ENCODE measurements at regions not wholly inside any gene's neighbourhood (a gene's known extent, or its start where the extent isn't known, plus 50 kb on each side); places are given as distances from the start of the nearest gene placed in this dataset.

- no peaks in the 10 kb centered on the region for H3K36me3 ChIP-seq
- no peaks in the 10 kb centered on the region for H3K4me1 ChIP-seq
- H3K27me3 ChIP-seq: no peaks in the 10 kb centered on the region
- TF ChIP-seq, protein P1, sequence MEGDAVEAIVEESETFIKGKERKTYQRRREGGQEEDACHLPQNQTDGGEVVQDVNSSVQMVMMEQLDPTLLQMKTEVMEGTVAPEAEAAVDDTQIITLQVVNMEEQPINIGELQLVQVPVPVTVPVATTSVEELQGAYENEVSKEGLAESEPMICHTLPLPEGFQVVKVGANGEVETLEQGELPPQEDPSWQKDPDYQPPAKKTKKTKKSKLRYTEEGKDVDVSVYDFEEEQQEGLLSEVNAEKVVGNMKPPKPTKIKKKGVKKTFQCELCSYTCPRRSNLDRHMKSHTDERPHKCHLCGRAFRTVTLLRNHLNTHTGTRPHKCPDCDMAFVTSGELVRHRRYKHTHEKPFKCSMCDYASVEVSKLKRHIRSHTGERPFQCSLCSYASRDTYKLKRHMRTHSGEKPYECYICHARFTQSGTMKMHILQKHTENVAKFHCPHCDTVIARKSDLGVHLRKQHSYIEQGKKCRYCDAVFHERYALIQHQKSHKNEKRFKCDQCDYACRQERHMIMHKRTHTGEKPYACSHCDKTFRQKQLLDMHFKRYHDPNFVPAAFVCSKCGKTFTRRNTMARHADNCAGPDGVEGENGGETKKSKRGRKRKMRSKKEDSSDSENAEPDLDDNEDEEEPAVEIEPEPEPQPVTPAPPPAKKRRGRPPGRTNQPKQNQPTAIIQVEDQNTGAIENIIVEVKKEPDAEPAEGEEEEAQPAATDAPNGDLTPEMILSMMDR (IDR thresholded peaks at IDR 0.05): no peak
- intact Hi-C loops (cut with DNase I): no loop called here
- no peak overlapping the region for H3K27ac ChIP-seq
- DNase-seq: no peak
- H3K4me3 ChIP-seq: no peak overlapping the region
- FAIRE-seq: no peak
- no peak for ATAC-seq
- no peaks in the 10 kb centered on the region for H3K9me3 ChIP-seq
- 87 to 94% methylated on average over 4 of the region's 4 CpGs for WGBS, 2 donors
Observed at GRCh38 chr7:12855036-12855435, 167.6 kb downstream of the ARL4A start.

DNA sequence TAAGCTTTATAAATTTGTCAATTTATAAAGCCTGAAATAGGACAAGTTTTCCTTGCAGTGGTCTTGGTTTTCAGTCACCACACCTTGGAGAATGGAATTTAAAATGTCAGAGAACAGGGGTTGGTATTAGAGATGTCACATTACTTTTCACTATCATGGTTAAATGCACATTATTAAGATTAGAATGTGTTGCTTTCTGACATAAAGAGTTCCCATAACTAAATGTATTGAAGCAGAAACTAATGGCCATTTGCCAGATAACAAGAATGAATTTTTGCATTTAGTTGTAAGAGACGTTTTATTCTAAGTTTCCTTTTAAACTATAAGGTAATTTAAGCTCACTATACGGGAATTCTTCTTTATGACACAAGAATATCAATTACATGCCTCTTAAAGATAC is 172.3 kb downstream of the ARL4A start:
- intact Hi-C loops (cut with DNase I): no loop called here
- peaks cover 0 to 7% (median 0%) of the 10 kb centered on the region in 3 donors for H3K4me1 ChIP-seq
- no peak for DNase-seq
- FAIRE-seq: no peak
- H3K9me3 ChIP-seq: no peaks in the 10 kb centered on the region
- TF ChIP-seq, protein P1 (IDR thresholded peaks at IDR 0.05): no peak
- H3K36me3 ChIP-seq: no peaks in the 10 kb centered on the region
- H3K27ac ChIP-seq: no peak overlapping the region
- no peak for ATAC-seq
- WGBS, 2 donors: 84 to 91% methylated on average over 2 of the region's 2 CpGs
- H3K27me3 ChIP-seq: no peaks in the 10 kb centered on the region
- H3K4me3 ChIP-seq: no peak overlapping the region

DNA sequence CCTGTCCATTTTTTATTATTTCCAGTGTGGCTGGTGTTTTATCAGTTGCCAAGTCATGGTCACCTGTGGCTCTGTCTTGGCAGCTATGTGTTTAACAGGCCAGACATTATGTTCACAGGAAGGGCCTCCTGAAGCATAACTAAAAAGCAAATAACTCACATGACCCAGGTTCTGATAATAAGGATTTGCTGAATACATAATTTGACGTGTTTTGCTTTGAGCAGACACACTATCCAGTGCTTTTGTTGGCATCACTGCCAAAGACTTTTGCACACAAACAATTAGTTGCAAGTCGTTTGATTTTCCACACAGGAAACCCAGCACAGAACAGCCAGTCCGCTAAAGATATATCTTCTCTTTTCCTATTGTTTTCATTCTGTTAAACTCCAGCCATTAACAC is 173.6 kb downstream of the ARL4A start:
- H3K9me3 ChIP-seq: no peaks in the 10 kb centered on the region
- ATAC-seq: peak; percentile 88 to 98 (median 95)
- no peaks in the 10 kb centered on the region for H3K36me3 ChIP-seq
- DNase-seq: peak in 3 of 6 donors; percentile 20 to 51 (median 42)
- TF ChIP-seq, protein P1 (IDR thresholded peaks at IDR 0.05): no peak
- no peak overlapping the region for H3K4me3 ChIP-seq
- no peak for FAIRE-seq
- H3K4me1 ChIP-seq: peaks cover 0 to 7% (median 0%) of the 10 kb centered on the region in 3 donors
- H3K27me3 ChIP-seq: no peaks in the 10 kb centered on the region
- intact Hi-C loops (cut with DNase I): no loop called here
- no peak overlapping the region for H3K27ac ChIP-seq
- 11 to 18% methylated on average over 3 of the region's 3 CpGs for WGBS, 2 donors

- no peak for FAIRE-seq
- Histone ChIP-seq H3K4me1 (peaks cover 0 to 7% (median 0%) of the 10 kb centered on the region in 3 donors), H3K9me3 (no peaks in the 10 kb centered on the region), H3K4me3 (no peak overlapping the region), H3K36me3 (no peaks in the 10 kb centered on the region), H3K27ac (no peak overlapping the region), H3K27me3 (no peaks in the 10 kb centered on the region)
- no peak for ATAC-seq
- no peak for DNase-seq
- intact Hi-C loops (cut with DNase I): no loop called here
- TF ChIP-seq, protein P1 (IDR thresholded peaks at IDR 0.05): no peak
- 64 to 93% methylated on average over 4 of the region's 4 CpGs for WGBS, 2 donors
Observed at GRCh38 chr7:12862146-12862545, 174.7 kb downstream of the ARL4A start.

DNA sequence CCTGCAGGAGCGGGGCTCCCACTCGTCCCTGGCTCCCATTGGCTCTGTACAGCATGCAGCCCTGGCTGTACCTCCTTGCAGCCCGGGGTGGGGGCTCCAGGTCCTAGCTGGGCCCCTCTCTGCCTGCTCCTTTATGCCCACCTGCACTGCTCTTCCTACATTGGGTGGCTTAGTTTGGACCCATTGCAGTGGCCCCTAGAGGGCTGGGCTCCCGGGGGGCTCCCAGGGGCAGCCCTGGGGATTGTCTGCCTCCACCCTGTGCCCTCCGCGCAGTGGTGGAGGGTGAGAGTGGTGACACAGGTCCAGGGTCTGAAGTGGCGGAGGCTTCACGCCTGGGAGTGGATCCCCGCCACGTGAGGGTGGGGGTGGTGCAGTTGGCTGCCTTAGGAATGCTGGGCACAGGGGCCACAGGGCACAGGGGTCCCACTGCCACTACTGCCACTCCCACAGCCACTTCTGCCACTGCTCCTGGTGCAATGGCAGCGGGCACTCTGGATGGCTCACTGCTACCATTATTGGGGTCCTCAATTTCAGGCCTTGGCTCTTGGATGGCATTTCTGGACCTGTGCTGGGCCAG is 177.1 kb downstream of the ARL4A start:
- H3K4me1 ChIP-seq: peaks cover 0 to 7% (median 0%) of the 10 kb centered on the region in 3 donors
- WGBS, 2 donors: 86 to 97% methylated on average over 11 of the region's 11 CpGs
- H3K27me3 ChIP-seq: no peaks in the 10 kb centered on the region
- TF ChIP-seq, protein P1 (IDR thresholded peaks at IDR 0.05): no peak
- intact Hi-C loops (cut with DNase I): no loop called here
- no peak overlapping the region for H3K27ac ChIP-seq
- peak in 1 of 6 donors; percentile 42 for DNase-seq
- FAIRE-seq: no peak
- ATAC-seq: no peak
- no peaks in the 10 kb centered on the region for H3K9me3 ChIP-seq
- no peaks in the 10 kb centered on the region for H3K36me3 ChIP-seq
- no peak overlapping the region for H3K4me3 ChIP-seq
